HPDE6-E6E7 (cell line): ENCODE measurements at regions not wholly inside any gene's neighbourhood (a gene's known extent, or its start where the extent isn't known, plus 50 kb on each side); places are given as distances from the start of the nearest gene placed in this dataset.

Source experiments
- DNase-seq: peaks from one replicate; pipeline ENCODE4 v3.0.0; 2011; ENCODE audit warnings: missing footprints; ENCODE audit errors: extremely low spot score

DNA sequence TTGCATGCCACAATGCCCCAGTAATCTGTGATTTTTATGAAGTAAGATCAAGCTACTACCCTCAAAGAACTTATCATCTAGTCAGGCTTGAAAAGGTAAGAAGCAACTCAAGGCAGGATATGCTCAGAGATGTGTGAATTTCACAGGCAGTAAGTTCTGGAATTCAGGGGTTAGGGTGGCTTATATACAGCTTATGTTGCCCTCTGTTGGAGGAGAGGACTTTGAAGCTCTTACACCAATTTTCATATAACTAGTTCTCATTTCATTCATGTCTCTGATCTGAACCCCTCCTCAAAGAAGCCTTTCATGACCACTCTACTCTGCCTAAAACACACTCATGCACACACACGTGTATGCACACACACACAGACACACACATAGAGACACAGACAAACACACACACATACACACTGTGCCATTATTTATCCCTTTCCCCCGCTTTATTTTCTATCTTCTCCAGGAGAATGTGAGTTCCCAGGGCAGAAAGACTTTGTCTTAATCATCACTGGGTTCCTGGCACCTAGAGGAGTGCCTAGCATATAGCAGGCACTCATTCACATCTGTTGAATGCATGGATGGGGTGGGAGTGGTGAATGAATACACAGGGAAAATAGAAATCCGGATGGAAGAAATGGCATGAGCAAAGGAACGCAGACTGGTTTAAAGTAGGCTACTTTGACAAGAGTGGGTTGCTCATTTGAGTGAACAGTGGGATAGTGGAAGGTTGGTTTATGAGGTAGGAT is 220.7 kb upstream of the ZBED5 start:
- DNase-seq: no peak

DNA sequence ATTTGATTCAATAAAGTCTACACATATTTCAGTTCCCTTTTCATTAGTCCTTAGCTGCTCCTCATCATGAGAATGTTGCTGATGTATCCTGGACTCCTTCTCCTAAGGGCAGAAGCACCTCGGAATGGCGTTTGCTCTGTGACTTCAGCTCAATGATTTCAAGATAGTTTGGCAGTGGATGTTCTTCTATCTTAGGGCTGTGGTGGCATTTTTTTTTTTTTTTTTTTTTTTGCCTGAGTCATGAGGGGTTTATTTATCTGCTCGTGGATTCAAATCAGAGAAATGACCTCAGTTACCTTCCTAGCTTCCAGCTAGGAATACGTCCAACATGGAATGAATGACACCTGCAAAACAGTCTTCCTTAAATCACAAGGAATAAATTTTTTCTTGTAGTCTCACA is 220.0 kb upstream of the ZBED5 start:
- no peak for DNase-seq

- no peak for DNase-seq
These were observed 219.0 kb upstream of the ZBED5 start for GRCh38 chr11:11076879-11077278.

DNA sequence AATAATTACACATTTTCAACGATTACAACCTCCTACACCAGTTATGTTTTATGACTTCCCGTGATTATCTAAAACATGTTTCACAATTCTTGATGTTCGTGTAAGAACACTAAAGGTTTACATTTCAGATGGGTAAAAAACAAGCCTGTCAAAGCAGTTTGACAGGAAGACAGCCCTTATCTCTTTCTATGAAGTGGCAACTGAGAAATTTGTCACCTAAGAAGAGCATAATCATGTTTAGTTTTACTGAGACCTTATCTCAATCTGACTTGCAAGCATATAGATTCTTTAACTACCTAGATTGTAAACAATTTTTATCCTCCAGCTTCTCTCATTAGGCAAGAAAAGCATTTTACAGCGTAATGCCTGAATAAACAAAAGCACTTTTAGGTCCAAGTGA is 218.4 kb upstream of the ZBED5 start:
- DNase-seq: no peak

DNA sequence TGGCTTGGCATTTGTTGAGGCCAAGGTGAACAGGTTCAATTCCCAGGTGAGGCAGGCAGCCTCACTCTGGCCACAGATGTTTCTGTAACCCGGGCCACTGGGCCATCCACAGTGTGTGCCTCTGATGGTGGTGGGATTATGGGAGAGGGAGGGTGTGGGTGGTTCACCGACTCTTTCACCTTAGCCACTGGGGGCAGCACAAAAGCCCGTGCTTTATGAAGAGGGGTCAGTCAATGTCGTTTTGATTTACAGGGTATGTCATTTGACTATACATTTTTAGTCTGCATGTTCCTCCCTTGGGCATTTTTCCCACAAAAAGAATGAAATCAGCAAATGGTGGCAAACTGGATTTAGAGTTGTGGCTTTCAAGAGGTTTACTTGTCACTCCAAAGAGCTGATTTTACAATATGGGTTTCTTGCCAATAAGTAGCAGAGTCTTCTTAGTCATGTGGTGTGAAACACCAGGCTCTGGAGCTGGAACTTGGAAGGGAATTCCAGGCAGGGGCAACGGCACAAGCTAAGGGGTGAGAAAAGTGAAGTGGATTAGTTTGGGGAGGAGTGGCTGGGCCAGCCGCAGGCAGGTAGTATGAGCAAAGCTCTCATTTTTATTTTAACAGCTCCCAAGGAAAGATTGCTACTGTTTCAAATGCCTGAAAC is 217.8 kb upstream of the ZBED5 start:
- DNase-seq: no peak

DNA sequence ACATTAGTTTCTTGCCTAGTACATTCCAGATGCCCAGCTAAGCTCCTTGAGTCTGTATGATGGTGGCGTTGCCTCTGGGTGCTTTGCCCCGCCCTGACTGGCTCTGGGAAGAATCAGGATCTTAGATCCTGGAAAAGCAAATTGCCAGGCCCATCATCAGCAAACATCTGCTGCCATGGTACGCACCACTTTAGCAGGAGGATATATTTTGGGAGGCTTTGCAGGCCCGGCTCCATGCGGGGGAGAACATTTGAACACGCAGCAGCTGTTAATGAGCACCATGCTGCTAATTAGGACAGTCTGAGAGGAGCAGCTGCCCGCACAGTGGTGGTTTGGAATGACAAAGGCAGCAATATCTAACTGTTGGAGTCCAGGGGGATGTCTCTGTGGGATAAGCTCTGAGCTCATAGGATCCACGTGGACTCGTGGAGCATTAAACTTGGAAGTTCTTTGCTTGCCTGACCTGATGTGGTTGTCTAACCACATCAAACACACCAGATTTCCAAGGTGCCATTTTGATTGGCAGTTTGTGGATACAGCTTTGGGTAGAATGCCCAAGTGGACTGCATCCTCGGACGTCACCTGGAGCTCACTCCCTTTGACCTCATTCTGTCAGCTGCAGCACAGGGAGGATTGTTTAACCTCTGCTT is 217.0 kb upstream of the ZBED5 start:
- no peak for DNase-seq

DNA sequence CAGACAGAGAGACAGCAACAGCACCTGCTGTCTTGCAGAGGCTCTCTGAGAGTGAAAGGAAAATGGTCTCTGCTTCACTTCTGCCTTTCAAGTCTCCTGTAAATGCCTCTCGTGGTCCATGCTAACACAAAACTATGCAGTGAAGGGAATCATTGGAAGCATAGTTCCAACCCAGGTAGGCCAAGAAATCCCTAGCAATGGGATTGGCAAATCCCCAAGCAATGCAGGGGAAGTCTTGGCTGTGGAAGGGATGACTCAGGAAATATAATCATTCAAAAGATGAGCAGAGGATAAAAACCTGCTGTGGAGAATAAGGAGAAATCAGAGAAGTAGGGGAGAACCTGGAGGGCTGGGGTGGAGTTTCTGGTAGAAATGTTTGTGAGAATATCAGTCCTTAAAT is 216.1 kb upstream of the ZBED5 start:
- no peak for DNase-seq

DNA sequence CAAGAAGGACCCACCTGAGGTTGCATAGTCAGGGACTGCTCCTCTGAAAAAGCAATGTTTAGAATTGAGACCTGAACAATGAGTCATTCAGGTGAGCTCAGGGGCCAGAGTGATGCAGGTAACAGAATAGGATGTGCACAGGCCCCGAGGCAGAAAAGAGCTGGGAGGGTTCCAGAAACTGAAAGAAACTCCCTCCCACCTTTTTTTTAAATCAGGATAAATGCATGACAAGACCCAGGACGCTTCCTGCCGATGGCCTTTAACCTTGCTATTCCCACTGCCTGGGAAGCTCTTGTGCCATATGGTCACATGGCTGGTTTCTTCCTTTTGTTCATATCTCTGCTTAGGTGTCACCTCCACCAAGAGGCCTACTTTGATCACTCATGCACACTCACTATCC is 214.2 kb upstream of the ZBED5 start:
- DNase-seq: peak; percentile 48

GRCh38 chr11:11071486-11071885 is 213.6 kb upstream of the ZBED5 start:
- no peak for DNase-seq

DNA sequence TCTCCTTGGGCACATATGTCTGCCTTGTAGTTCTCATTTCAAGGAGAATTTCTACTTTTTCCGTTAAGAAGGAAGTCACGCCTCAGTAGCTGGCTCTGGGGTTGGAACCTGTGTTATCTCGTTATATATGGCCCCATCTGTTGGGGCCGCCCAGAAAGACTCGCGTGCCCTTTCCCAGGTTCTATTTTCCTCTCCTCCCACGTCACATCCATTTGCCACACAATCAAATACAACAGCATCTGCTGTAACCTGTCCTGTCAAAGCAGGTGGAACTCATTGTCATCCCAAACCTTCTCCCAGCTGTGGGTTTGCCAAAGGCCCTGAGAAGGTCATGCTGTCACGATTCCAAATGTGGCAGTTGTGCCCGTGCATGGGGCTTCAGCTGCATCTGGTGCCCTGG is 213.1 kb upstream of the ZBED5 start:
- DNase-seq: no peak

- no peak for DNase-seq
These were observed 212.3 kb upstream of the ZBED5 start for GRCh38 chr11:11069841-11070835.

- no peak for DNase-seq
These were observed 210.3 kb upstream of the ZBED5 start for GRCh38 chr11:11068113-11068512.

- DNase-seq: no peak
These were observed 207.5 kb upstream of the ZBED5 start for GRCh38 chr11:11065396-11065795.

DNA sequence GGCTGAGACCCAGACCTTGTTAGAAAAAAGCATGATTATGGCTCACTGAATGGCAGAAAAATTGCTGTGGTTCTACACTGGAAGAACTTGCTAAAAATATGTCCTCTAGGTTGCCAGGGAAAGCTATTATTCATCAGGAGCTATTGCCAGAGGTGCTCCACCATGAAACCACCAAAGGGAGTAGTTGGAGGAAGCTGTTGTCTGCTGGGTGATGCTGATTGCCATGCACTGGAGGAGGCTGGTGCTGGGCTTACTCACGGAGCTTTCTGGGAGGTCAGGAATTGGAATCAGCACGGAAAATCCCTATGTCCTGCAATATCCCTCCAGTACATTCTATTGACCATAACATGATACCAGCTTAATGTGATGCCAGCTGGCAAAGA is 199.6 kb upstream of the ZBED5 start:
- no peak for DNase-seq

- no peak for DNase-seq
These were observed 199.1 kb upstream of the ZBED5 start for GRCh38 chr11:11056749-11057471.

- DNase-seq: no peak
These were observed 198.5 kb upstream of the ZBED5 start for GRCh38 chr11:11056316-11056715.

DNA sequence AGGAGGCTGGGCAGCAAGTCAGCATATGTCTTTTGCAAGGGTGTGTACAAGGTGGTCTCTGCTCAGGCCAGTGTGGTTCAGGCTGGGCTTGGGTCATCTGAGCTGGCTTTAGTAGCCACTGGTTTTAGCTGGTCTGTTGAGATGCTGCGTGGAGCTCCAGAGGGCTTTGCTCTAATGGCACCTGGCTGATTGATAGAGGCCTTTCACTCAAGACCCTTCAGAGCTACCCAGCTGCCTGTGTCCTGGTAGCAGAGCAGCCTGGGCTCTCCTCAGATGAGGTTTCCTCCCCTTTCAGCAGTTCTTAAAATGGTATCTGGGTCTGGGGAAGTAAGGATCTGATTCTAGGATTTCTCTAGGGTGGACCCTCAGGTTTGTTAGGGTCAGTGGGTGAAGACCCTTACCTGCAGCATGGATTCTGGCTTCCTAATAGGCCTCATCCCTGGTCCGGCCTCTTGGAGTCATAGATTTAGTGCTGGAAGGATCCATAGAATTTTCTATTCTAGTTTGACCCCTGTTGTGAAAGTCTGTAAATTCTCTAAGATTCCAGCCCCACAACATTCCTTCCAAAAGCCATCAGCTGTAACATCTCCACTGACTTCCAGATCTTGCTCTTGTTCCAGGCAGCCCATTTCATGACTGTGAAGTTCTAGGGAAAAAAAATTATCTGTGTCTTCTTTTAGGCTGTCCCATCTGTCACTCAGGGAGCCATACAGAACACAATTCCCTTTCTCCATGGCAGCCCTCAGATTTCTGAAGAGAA is 190.2 kb upstream of the ZBED5 start:
- DNase-seq: no peak

DNA sequence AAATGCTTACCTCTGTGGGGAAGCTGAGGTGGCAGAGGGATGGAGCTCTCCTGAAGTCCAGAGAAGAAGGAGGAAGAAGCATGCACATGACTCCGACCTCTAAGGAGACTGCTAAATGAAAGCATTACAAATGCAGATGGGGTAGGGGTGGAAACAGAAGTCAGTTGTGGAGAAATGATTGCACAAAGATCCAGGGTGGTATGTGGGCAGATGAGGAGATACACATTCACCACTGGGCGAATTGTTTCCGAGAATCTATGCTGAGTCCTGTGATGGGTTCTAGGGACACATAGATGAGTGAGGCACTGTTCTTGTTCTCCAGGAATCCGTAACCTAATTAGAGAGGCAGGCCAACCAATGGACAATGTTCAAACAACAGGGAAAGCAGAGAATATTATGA is 188.9 kb upstream of the ZBED5 start:
- DNase-seq: no peak

DNA sequence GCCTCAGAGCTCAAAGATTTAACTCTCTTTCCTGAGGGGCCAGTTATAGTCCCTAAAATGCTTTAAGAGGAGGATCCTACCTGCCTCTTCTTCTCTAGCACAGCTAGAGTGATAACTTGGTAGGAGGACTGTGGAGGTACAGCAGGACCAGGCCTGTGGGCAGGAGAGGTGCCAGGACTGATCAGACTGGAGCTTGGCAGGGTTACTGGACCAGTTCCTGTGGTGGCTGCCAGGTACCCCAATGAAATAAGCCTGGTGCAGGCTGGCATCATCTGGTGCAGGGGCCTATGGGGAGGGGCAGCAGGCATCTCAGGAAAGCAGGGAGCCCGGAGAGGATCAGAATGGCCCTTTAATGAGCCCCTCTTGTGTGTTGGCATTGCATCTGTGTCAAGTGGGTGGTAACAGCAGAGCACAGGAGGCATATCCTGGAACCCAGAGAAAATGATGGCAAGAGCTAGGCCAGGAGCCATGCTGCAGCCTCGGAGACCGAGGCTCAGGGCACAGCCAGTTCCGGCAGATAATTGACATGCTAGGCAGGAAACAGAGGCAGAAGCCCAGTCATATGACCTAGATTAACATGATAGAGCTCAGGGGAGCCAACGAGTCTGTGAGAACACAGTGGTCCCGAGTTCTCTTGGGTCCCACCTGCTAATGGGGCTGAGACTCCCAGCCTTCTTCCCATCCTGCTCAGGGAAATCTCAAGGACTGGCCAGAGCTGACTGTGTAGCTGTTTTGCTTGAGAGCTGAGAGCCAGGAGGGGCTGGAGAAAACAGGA is 187.5 kb upstream of the ZBED5 start:
- DNase-seq: no peak
